Activated CD4-positive, alpha-beta T cell treated with anti-CD3 and anti-CD28 coated beads for 1 hour (primary cell): ENCODE measurements at regions not wholly inside any gene's neighbourhood (a gene's known extent, or its start where the extent isn't known, plus 50 kb on each side); places are given as distances from the start of the nearest gene placed in this dataset.
"Not testable (repeated sequence)": the region's sequence is repeated elsewhere in the genome, so short reads cannot be mapped to it uniquely, and the experiment has no call there.

Experiments
- DNase-seq: peaks from one replicate; pipeline ENCODE4 v3.0.0-alpha.2; 2020

DNA sequence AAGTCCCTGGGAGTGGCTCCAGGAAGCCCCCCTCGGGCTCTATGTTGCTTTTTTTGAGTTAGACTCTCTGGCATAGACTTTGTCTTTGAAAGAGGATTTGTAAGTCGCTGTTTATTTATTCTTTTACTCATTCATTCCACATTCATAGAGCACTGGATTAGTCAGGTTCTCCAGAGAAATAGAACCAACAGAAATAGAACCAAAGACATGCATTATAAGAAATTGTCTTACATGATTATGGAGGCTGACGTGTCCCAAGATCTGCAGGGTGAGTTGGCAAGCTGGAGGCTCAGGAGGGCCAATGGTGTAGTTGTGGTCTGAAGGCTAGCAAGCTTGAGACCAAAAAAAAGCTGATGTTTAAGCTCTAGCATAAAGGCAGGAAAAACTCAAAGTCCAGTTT is 98.3 kb upstream of the CHD6 start:
- no peak for DNase-seq

DNA sequence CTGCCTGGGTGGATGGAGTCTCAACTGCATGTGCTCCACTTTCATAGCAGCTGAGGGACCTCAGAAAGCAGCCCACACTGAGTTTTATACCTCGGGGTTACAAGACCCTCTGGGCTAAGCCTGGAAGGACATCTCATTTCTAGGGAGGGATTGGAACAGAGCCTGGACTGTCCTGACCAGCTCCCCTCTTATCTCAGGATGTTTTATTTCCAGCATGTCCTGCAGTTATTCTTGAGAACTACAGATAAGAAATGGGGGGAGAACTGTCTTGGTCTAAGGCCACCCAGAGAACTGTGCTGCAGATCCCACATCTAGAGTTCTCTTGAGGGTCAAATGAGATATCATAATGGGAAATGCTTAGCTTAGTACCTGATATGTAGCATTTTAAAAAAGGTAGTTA is 97.3 kb upstream of the CHD6 start:
- DNase-seq, result no peak

DNA sequence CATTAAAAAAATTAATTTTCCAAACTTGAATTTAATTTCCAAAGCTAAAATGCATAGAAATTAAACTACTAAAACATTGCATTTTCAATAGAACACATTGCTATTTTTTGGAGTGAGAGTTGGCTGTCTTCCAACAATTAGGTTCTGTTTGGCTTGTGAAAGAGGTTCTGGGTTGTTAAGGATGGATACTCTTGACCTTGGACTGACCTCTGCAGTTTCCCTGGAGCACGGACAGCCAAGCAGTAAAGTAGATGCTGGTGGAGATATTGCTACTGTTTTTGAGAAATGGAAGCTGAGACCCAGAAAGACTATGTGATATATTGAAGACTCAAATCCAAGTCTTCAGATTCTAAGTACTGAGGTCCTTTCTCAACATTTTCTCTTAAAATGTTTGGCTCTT is 95.9 kb upstream of the CHD6 start:
- no peak for DNase-seq

DNA sequence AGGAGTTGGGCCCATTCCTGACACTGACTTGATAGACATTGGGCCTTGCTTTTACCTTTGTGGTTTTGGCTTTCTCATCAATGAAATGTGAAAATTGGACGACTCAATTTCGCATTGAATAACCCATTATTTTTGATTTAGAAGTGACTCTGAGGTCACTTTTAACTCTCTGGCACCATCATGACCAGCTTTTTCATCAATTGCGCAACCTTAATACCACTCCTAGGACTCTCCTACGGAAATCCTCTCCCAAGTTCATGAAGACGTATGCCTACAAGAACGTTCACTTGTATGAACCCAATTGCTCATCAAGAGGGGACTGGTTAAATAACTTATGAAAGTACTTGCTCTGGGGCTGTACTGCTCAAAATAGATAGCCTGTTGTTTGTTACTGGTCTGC is 86.7 kb upstream of the CHD6 start:
- no peak for DNase-seq

DNA sequence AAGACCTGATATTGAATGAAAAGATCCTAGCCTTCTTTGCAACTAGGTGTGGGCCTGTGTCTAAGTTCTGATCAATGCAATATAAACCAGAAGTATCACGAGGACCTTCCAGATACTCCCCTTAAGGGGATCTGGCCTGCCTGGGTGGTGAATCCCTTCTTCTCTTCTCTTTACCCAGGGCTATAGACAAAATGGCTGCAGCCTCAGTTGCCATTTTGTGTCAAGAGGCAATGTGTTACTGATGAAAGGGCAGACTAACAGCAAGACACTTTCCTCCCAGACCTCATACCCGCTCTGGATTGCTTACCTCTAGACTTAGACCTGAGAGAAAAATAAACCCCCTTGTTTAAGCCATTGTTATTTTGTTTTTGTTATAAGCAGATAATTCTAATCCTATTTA is 84.5 kb upstream of the CHD6 start:
- no peak for DNase-seq

DNA sequence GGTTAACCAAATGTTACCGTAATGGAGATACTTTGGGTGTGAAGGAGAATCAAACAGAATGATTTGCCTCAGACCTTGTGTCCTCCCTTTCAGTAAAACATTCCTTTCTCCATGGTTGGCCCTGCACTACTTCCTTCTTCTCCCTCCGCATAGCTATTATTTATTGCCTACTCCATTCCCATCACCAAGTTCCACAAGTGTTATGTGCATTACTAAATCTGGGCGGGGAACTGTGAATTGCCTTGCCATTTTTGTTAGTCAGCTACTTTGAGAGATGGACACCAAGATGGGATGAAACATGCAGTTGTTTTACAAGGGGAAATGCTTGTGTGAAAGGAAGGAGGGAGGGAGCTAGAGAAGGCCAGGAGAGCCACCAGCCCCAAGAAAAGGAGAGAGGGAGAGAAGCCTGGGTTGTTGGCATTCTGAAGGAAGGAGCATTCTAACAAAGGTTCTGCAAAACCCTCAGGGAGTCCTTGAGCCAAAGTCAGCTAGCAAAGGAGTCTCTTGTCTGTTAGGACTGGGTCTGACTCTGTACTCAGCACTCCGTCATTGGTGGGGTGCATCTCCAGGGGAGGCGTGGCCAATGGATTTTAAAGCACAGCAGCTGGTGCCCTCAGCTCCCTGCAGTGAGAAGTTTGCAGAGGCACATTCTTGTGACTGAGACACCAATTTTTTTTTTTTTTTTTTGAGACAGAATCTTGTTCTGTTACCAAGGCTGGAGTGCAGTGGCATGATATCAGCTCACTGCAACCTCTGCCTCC is 83.6 kb upstream of the CHD6 start:
- no peak for DNase-seq

DNA sequence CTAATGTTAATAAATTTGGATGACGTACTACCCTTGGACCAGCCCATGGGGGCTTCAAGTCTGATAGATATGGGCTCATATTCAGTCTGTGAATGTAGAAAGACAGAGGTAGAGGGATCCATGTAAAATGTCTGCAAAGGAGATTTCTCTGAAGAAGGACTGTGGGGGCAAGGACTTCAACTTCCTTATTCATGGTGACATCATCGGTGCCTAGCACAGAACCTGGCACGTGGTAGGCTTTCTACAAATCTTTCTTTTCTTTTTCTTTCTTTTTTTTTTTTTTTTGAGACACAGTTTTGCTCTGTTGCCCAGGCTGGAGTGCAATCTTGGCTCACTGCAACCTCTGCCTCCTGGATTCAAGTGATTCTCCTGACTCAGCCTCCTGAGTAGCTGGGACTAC is 81.5 kb upstream of the CHD6 start:
- DNase-seq, result not testable (repeated sequence)

DNA sequence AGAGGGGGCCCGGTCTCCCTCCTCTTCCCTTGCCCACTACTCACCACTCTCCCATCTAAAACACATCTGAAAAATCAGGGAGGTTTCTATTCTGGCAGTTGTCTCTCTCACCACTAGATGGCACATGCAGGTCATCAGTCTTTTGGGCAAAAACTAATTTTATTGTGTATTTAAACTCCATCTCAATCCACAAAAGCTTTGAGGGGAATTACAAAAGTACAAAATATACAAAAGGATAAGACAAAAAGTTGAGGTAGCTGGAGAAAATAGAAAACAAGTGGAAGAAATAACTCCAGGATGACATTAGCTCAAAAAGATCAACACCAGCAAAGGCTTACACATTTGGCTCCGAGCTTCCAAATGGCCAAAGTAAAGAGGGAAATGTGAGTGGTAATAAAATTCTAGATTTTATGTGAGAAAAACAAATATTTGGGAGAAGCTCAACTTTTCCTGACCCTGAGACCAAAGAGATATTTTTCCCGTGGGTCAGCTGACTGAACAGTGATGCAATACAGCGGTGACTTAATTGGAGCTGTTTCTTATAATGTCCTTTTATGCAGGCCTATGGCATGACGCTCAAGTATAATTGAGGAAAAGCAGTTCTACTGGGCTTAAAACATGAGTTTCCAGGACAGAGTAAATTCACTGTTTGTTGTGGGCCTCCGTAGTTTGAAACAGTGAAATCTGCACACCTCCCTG is 79.8 kb upstream of the CHD6 start:
- no peak for DNase-seq

DNA sequence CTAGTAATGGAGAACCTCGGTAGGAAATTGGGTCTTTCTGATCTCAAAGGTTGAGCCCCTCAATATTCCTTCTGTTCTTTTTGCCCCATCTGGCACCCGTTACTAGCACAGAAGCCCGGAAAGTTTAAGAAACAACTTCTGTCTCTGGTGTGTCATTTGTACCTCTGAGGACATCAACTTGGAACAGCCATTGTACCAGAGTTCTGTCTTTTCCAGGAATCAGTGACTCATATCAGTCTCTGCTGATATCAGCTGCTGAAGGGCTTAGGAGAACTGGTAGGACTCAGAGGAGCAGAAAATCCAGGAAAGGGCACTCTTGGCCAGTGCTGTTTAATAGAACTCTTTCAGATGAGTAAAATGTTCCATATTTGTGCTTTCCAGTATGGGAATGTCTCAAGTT is 78.3 kb upstream of the CHD6 start:
- no peak for DNase-seq

DNA sequence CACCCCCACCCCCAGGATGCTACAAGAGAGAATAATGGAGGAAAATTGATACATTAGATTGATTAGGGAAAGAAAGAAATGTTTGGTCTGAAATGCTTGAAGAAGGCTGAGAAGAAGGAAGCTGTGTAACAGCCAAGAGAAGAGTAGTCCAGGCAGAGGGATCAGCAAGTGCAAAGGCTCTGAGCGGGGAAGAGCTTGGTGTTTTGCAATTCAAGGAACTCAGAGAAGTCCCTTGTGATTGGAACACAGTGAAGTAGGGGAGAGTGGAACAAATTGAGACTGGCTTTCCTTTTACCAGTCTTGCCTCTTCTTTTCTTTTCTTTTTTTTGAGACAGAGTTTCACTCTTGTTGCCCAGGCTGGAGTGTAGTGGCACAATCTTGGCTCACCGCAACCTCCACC is 76.6 kb upstream of the CHD6 start:
- no peak for DNase-seq

DNA sequence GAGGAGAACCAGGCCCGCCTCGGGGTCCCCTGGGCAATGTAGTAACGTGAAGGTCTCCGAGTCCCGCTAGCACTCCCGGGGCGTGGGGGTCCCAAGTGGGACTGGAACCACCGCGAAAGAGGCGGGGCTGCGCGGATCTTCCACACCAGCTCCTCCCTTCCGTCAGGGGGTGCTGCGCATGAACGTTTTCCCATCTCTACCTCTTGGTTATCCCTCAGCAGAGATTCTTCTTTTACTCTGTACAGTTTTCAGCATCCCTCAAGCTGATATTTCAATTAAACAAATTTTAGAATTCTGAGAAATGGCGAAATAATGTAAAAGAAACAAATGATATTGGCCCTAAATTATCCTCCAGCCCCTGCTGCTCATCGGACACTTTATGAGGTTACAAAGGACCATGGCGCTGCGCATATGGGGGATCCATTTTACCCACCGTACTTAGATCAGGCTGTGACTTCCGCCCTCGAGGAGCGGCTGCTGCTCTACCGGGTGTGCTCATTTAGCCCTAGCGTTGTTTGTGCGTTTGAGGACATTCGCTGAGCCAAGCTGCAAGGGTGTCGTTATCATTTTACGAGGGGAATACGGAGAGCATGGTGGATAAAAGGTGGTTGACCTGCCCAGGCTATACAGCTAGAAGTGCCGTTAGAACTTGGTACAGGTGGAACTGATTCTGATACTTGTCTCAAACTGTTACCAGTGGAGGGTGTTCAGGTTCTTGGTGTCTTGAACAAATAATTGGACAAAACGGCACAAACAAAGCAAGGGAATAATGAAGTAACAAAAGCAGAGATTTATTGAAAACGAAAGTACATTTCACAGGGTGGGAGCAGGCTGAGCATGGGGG is 75.2 kb upstream of the CHD6 start:
- DNase-seq, result peak; percentile 75

DNA sequence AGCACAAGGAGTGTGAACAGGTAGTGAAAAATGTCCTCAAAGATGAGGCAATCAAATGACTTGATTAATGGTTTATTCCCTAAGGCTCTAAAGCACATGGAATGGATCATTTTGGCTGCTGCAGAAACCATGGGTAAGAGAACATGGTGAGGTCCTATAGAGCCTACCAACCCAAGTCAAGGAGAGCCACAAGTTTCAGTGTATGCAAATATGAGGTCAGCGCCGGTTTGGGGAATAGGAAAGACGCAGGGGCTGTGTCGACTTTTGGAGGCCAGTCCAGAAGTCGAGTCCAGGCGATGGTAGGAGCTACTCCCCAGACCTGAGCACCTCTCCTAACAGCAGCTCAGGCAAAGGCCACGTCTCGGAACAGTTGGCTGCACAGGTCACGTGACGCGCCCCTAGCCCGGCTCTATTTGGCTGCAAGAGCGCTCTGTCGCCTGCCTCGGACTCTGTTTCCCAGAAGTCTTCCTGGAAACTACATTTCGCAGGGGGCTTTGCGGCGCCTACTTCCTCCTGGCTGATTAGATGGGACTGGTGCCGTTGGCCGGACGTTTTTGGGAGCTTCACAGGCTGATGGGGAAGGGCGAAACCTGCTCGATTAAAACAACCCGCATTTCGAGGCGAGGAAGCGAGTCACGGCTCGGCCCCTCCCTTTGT is 74.4 kb upstream of the CHD6 start:
- peak; percentile 62 for DNase-seq

DNA sequence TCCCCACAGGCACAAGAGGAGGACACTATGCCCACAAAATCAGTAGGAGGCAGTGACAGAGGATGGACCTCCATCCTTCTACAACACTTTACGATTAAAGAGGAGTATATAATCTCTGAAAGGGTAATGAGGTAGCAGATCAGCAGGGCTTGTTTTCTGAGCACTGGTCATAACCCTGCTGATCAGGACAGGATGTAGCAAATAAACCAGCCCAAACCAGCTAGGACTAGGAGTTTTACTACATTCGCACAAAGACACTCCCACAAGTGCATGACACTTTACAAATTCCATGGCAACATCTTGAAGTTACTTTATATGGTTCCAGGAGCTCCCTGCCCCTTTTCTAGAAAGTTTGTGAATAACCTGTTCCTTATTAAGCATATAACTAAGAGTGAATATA is 73.3 kb upstream of the CHD6 start:
- DNase-seq, result no peak

DNA sequence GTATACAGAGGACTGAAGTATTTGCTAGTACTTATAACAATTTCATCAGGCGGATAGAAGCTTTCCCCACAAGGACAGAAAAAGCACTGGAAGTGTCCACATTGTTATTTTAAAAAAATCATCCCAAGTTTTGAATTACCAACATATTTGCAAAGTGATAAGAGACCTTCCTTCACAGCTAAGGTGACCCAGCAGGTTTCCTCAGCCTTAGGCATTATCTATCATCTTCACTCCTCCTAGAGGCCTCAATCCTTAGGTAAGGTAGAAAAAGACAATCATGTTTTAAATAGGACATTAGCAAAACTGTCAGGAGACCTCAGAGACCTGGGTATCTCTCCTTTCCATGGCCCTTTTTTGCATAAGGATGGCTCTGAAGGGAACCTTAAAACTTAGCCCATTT is 72.5 kb upstream of the CHD6 start:
- no peak for DNase-seq

DNA sequence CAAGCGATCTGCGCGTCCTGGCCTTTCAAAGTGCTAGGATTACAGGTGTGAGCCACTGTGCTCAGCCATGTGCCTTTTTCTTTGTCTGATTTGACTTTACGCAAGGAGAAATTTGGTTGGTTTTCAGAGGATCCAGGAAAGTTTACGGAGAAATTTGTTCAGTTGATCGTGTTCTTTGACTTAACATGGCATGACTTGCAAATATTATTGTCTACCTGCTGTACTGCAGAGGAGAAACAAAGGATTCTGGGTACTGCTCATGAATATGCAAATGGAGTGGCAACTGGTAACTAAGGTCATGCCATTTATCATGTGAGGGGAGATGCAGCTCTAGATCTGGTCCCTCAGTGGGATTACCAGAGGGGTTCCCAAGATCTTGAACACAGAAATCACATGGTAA is 68.8 kb upstream of the CHD6 start:
- DNase-seq, result no peak

DNA sequence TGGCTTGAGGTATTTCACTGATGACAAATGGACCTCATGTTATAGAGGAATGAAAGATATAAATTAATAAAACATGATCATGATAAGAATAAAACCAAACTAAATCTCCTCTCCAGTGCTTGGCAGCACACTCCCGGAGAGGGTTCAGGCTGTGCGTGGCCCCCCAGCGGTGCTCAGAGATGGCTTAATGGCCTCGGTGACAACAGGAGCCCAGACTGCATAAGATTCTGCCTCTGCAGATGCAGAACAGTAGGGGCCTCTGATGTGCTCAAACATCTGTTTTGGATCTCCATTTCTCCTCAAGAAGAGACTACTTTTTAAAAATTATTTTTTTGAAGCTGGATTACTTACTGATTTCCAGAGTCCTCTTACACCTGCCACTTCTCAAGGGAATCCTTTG is 67.0 kb upstream of the CHD6 start:
- not testable (repeated sequence) for DNase-seq

DNA sequence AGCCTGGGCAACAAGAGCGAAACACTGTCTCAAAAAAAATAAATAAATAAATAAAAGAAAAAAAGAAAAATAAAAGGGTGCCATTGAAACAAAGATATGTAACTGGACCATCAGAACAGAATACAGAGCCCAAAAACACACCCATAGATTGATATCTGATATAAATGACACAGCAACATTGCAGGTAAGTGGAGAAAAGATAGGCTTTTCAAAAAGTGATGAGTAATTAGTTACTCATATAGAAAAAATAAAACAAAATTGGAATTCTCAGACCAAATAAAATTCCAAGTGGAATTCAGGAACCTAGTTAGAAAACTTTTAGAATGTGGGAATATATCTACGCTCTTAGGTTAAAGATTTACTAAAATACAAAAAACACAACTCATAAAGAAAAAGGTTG is 60.6 kb upstream of the CHD6 start:
- DNase-seq, result no peak

DNA sequence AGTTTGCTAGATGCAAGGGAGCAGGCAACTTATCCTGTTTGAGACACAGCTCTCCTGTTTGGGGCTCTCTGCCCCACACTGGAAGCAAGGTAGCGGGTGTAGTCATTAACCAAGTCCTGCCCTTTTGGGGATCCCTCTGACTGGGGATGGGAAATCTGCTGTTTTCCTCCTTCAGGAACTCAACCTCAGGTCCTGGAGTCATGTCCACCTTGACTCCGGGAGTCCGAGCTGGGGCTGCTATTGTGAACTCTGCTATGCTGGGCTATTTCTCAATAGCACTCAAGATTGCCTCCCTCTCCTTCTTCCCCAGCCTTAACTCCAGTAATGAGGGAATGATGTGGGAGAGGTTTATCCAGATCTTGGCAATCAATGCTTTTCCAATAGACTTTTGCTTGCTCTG is 54.1 kb upstream of the CHD6 start:
- DNase-seq, result no peak

DNA sequence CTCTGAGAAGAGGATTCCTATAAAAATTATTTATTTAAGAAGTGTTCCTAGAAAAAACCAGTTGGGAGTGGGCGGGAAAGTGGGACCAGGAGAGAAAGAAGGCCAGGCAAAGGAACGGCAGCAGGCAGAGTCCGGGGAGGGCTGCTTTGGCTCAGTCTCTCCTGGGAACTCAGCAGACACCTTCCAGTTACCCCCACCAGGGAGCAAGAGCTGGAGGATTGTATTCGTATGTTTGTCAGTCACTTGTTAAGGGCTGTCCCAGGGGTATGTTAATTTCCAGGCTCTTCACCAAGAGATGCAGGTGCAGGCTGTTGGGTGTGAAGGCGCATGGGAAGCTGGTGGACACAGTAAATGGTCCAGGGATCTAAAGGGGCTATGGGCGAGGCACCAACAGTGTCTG is 53.0 kb upstream of the CHD6 start:
- DNase-seq, result no peak

DNA sequence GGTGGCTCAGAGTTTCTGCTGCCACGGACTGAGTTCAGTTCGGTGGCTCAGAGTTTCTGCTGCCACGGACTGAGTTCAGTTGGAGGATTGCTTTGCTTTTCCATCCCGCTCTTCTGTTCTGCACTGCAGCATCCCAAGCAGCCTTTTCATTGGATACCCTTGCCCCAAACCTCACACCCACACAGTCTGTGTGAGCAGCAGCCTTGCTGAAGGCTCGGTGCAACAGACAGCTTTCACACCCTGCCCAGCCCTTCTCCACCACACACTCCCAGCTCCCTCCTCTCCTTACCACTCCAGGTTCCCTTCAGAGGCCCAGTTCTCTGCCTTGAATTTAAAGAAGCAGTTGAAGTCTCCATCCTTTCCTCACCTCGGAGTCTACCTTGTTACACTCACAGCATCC is 52.5 kb upstream of the CHD6 start:
- no peak for DNase-seq

DNA sequence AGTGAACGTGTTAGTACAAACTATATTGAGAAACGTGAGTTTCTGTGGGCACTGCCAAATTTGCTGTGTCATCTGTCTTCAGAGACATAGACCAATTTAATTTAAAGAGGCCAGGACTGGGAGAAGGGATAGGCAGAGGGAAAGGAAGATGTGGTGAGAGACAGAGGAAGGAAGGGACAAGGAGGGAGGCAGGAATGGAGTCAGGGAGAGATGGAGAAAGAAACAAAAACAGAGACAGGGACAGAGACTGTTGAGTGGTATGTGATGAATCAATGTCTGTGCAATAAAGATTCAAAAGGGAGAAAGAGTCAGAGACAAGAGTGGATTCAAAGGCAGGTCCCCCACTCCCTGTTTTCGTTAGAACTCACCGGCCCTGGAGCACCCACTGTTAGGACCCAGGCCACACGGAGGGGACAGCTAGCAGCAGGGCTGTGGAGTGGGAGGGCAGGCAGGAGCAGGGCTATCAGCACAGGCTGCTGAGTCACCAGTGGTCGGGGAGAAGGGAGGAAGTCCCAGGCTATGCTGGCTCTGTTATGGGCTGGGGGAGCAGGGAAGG is 51.6 kb upstream of the CHD6 start:
- no peak for DNase-seq

DNA sequence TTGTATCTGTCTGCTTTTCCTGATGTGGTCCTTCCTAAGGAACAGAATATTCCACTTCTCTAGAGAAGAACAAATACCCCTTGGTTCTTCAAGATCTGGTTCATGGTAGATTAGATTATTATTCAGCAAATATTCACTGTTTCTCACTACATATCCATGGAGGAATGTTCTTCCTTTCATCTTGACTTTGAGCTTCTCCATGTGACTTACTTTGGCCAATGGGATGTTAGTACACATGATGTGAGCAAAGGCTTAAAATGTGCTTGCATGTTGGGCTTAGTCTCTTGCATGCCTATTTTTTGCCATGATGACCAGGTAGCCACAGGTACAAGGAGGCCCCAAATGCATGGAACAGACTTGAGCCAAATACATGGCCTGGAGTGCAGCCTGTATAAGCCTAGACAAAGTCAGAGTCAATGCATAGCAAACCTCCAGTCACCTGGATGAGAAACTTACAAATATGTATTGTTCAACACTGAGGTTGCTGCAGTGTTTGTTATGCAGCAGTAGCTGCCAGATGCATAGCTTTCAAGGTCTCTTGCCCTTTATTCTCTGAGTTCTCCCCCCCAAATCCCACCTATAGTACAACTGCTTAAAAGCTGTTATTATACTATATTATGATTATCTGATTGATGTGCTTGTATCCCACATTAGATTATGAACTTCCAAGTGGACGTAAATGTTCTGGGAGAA is 50.0 kb upstream of the CHD6 start:
- no peak for DNase-seq
